GM21528 (cell line): ENCODE measurements at regions not wholly inside any gene's neighbourhood (a gene's known extent, or its start where the extent isn't known, plus 50 kb on each side); places are given as distances from the start of the nearest gene placed in this dataset.

Experiments used
- ATAC-seq: cut with Tn5 transposase; IDR thresholded peaks from one replicate; pipeline ENCODE4 v1.9.1; 2021; ENCODE audit warnings: mild to moderate bottlenecking, moderate library complexity; ENCODE audit not compliant: unreplicated experiment, low FRiP score

GRCh38 chr12:13573698-13574321 is 377.3 kb downstream of the EMP1 start:
- ATAC-seq, result no peak

- ATAC-seq, result no peak
Measured at GRCh38 chr12:13571035-13571434, 374.5 kb downstream of the EMP1 start.

GRCh38 chr12:13570005-13570694 is 373.6 kb downstream of the EMP1 start:
- ATAC-seq, result no peak

GRCh38 chr12:13566292-13566691 is 369.8 kb downstream of the EMP1 start:
- no peak for ATAC-seq

GRCh38 chr12:13564266-13564810 is 367.8 kb downstream of the EMP1 start:
- ATAC-seq, result no peak

- no peak for ATAC-seq
Measured at GRCh38 chr12:13563743-13564125, 367.2 kb downstream of the EMP1 start.

- no peak for ATAC-seq
Measured at GRCh38 chr12:13562915-13563742, 366.6 kb downstream of the EMP1 start.

GRCh38 chr12:13561923-13562322 is 365.4 kb downstream of the EMP1 start:
- no peak for ATAC-seq

GRCh38 chr12:13559318-13559978 is 362.9 kb downstream of the EMP1 start:
- no peak for ATAC-seq

GRCh38 chr12:13552830-13553229 is 356.3 kb downstream of the EMP1 start:
- ATAC-seq, result no peak

GRCh38 chr12:13547283-13547682 is 350.8 kb downstream of the EMP1 start:
- ATAC-seq, result no peak

GRCh38 chr12:13546231-13546630 is 349.7 kb downstream of the EMP1 start:
- ATAC-seq, result no peak

GRCh38 chr12:13539051-13539450 is 342.5 kb downstream of the EMP1 start:
- ATAC-seq, result no peak

- ATAC-seq, result no peak
Measured at GRCh38 chr12:13538136-13538535, 341.6 kb downstream of the EMP1 start.

- no peak for ATAC-seq
Measured at GRCh38 chr12:13537623-13538022, 341.1 kb downstream of the EMP1 start.

- ATAC-seq, result peak; percentile 97
Measured at GRCh38 chr12:13536219-13536910, 339.8 kb downstream of the EMP1 start.

- no peak for ATAC-seq
Measured at GRCh38 chr12:13534645-13535398, 338.3 kb downstream of the EMP1 start.

GRCh38 chr12:13534242-13534641 is 337.7 kb downstream of the EMP1 start:
- ATAC-seq, result no peak

GRCh38 chr12:13530966-13531365 is 334.4 kb downstream of the EMP1 start:
- ATAC-seq, result no peak
